ENCODE measurements at regions not wholly inside any gene's neighbourhood (a gene's known extent, or its start where the extent isn't known, plus 50 kb on each side); places are given as distances from the start of the nearest gene placed in this dataset.
"Not testable (repeated sequence)": the region's sequence is repeated elsewhere in the genome, so short reads cannot be mapped to it uniquely, and the experiment has no call there.

DNA sequence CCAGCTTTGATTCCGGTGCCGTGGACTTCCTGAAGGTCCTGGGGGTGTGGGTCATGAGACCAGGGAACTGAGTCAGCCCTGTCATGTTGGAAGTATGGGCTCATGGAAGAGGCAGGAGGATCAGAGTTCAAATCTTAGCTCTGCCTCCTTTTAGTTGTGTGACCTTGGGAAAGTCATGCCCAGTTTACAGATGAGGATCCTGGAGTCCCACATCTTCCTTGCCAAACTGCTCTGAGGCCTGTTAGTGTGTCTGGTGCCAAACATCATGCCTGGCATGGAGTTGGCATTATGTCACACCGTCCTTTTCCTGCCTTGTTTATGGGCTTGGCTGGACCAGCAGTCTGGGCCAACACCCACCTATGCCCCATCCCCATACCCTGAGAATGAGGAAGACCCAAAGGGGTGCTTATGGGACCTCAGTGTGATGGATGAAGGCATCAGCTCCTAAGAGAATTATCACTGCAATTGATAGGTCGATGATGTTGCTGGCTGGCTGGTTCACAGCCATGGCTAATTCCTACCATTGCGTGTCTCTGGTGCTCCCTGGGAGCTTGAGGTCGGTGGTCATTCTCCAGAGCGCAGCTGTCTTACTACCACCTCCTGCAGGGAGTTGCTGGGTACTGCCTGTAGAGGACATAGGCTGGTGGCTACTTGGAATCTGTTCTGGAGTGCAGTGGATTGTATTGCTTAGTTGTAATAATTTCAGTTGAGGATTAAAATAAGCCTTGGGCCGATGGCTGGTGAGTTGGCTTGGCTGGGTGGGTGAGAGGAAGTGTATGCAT lies 140.5 kb upstream of the PITX1 start:
- no peaks in the 10 kb centered on the region for H3K4me1 ChIP-seq (ENCODE audit: insufficient read depth, low read length)
- 74% methylated on average over 8 of the region's 8 CpGs for WGBS
- peaks cover 20% of the 10 kb centered on the region for H3K27me3 ChIP-seq (ENCODE audit: insufficient read depth, low read length)
- H3K27ac ChIP-seq (ENCODE audit: low read depth, low read length), result no peak overlapping the region
- H3K4me3 ChIP-seq (ENCODE audit: low read length), result no peak overlapping the region
- no peaks in the 10 kb centered on the region for H3K9me3 ChIP-seq (ENCODE audit: insufficient read depth, low read depth, low read length)
- H3K36me3 ChIP-seq (ENCODE audit: insufficient read depth, low read length), result no peaks in the 10 kb centered on the region
- H3K9ac ChIP-seq (ENCODE audit: low read depth, low read length), result no peak overlapping the region

DNA sequence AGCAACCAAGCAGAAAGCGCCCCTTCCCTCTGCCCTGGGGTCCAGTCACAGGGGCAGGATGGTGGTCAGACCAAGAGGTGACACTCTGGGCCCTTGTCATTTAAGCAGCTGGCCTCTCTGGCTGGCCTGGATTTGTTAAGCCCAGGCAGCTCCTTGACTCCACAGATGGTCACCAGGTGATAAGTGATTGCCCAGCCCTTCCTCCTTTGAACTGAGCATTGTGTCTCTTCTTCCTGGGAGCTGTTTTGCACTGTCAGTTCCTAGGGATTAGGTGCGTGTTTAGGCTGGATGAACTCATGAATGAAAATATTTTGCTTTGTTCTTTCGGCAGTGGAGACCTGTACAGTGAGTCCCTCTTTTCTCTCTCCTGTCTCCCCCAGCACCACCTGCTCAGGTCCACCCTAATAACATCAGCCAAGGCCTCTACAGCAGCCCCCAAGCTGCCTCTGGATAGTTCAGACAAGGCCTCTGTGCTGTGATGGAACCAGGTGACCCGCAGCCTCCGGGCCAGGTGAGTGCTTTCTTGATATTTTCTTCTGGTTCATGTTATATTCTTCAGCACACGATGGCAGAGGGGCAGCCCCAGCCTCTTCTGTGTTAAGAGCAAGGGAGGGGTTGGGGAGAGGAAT lies 139.7 kb upstream of the PITX1 start:
- H3K27me3 ChIP-seq (ENCODE audit: insufficient read depth, low read length), result peaks cover 26% of the 10 kb centered on the region
- H3K27ac ChIP-seq (ENCODE audit: low read depth, low read length), result no peak overlapping the region
- WGBS, result 94% methylated on average over 6 of the region's 6 CpGs
- H3K9ac ChIP-seq (ENCODE audit: low read depth, low read length), result no peak overlapping the region
- H3K36me3 ChIP-seq (ENCODE audit: insufficient read depth, low read length), result no peaks in the 10 kb centered on the region
- H3K9me3 ChIP-seq (ENCODE audit: insufficient read depth, low read depth, low read length), result no peaks in the 10 kb centered on the region
- no peaks in the 10 kb centered on the region for H3K4me1 ChIP-seq (ENCODE audit: insufficient read depth, low read length)
- no peak overlapping the region for H3K4me3 ChIP-seq (ENCODE audit: low read length)

DNA sequence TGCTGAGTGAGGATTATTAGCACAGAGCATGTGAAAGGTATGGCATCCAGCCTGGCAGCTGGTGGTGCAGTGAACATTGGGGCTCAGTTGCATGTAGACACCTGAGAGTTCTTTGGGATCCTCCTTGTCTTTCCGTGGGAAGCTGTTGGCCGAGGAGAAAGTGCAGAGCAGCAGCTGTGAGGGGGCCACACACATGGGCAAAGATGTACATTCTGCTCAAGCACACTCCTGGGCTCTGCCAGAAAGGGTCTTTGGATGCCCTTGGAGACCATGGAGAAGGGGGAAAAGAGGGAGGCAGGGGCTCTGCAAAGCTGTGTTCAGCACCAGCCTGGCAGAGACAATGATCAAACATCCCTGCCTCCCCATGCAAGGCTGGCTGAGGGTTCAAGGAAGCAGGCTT lies 138.7 kb upstream of the PITX1 start:
- Histone ChIP-seq H3K9ac (ENCODE audit: low read depth, low read length) (no peak overlapping the region), H3K4me3 (ENCODE audit: low read length) (no peak overlapping the region), H3K4me1 (ENCODE audit: insufficient read depth, low read length) (no peaks in the 10 kb centered on the region), H3K9me3 (ENCODE audit: insufficient read depth, low read depth, low read length) (no peaks in the 10 kb centered on the region), H3K36me3 (ENCODE audit: insufficient read depth, low read length) (no peaks in the 10 kb centered on the region), H3K27ac (ENCODE audit: low read depth, low read length) (no peak overlapping the region), H3K27me3 (ENCODE audit: insufficient read depth, low read length) (peaks cover 30% of the 10 kb centered on the region)
- WGBS, result 78% methylated on average over 2 of the region's 2 CpGs

DNA sequence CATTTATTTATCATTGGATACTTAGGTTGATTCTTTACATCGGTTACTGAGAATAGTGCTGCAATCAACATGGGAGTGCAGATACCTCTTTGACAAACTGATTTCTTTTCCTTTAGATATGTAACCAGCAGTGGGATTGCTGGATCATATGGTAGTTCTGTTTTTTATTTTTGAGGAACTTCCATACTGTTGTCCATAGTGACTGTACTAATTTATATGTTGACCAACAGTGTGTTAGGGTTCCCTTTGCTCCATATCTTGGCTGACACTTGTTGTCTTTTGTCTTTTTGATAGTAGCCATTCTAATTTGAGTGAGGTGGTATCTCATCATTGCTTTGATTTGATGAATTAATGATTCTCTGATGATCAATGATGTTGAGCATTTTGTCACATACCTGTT lies 137.3 kb upstream of the PITX1 start:
- H3K27me3 ChIP-seq (ENCODE audit: insufficient read depth, low read length), result peaks cover 40% of the 10 kb centered on the region
- H3K9ac ChIP-seq (ENCODE audit: low read depth, low read length), result no peak overlapping the region
- H3K27ac ChIP-seq (ENCODE audit: low read depth, low read length), result no peak overlapping the region
- no peaks in the 10 kb centered on the region for H3K36me3 ChIP-seq (ENCODE audit: insufficient read depth, low read length)
- WGBS, result 100% methylated on average over 1 of the region's 1 CpG
- H3K4me3 ChIP-seq (ENCODE audit: low read length), result no peak overlapping the region
- no peaks in the 10 kb centered on the region for H3K4me1 ChIP-seq (ENCODE audit: insufficient read depth, low read length)
- no peaks in the 10 kb centered on the region for H3K9me3 ChIP-seq (ENCODE audit: insufficient read depth, low read depth, low read length)

DNA sequence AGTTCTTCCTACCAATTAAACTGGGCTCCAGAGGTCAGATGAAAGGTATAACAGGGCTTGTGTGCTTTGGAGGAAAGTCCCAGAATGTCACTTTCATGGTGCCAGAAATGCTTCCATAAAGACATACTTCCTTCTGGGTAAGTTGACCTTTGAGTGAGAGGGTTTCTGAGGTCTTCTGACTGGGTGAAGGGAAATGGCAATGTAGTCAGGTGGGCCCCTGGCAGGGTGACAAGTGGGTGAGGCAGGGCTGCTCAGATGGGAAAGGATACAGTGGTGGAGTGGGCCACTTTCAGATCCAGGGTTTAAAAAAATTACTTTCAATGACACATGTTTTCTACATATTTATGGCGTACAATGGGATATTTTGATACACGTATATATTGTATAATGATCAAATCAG lies 136.5 kb upstream of the PITX1 start:
- no peak overlapping the region for H3K27ac ChIP-seq (ENCODE audit: low read depth, low read length)
- H3K36me3 ChIP-seq (ENCODE audit: insufficient read depth, low read length), result no peaks in the 10 kb centered on the region
- no CpG with 5 or more reads among the region's 2 CpGs for WGBS
- H3K9ac ChIP-seq (ENCODE audit: low read depth, low read length), result no peak overlapping the region
- H3K9me3 ChIP-seq (ENCODE audit: insufficient read depth, low read depth, low read length), result no peaks in the 10 kb centered on the region
- H3K4me1 ChIP-seq (ENCODE audit: insufficient read depth, low read length), result no peaks in the 10 kb centered on the region
- peaks cover 40% of the 10 kb centered on the region for H3K27me3 ChIP-seq (ENCODE audit: insufficient read depth, low read length)
- H3K4me3 ChIP-seq (ENCODE audit: low read length), result no peak overlapping the region

DNA sequence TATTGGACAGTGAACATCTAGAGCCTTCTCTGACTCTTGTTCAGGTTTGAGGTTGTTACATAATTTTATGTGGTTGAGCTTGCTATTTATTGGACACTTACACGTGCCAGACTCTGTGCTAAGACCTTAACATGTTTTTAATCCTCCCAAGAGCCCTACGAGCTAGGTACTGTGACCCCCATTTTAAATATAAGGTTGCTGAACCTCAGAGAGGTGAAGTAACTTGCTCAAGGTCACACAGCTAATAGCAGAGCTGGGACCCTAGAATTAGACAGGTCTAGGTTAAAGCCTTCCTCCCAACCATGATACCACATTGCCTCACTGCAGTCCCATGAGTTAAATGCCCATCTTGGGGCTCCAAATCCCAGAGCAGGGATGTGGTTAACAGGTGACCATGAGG lies 135.7 kb upstream of the PITX1 start:
- Histone ChIP-seq H3K4me3 (ENCODE audit: low read length) (no peak overlapping the region), H3K9ac (ENCODE audit: low read depth, low read length) (no peak overlapping the region), H3K9me3 (ENCODE audit: insufficient read depth, low read depth, low read length) (no peaks in the 10 kb centered on the region), H3K36me3 (ENCODE audit: insufficient read depth, low read length) (no peaks in the 10 kb centered on the region), H3K27ac (ENCODE audit: low read depth, low read length) (no peak overlapping the region), H3K27me3 (ENCODE audit: insufficient read depth, low read length) (peaks cover 40% of the 10 kb centered on the region), H3K4me1 (ENCODE audit: insufficient read depth, low read length) (no peaks in the 10 kb centered on the region)
- 100% methylated on average over 2 of the region's 2 CpGs for WGBS

DNA sequence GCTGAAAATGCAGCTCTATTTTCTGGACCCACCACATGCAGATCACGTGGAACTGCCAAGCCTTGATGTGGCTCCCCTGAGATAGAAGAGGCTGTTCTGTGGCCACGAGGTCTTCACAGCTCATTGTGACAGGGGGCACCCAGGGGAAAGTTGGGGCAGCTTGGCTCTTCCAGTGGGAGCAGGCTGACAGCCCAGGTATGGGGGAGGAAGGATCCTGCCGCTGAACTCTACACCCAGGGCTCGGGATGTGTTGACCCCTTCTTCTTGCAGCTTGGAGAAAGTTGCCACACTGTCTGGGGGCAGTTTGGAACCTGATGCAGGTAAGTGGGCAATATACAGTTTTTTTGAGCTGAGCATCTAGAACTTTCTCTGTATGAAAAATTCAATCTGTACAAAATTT lies 133.6 kb upstream of the PITX1 start:
- H3K9ac ChIP-seq (ENCODE audit: low read depth, low read length), result no peak overlapping the region
- H3K27ac ChIP-seq (ENCODE audit: low read depth, low read length), result no peak overlapping the region
- WGBS, result 85% methylated on average over 4 of the region's 4 CpGs
- H3K4me3 ChIP-seq (ENCODE audit: low read length), result no peak overlapping the region
- peaks cover 50% of the 10 kb centered on the region for H3K27me3 ChIP-seq (ENCODE audit: insufficient read depth, low read length)
- H3K9me3 ChIP-seq (ENCODE audit: insufficient read depth, low read depth, low read length), result no peaks in the 10 kb centered on the region
- H3K36me3 ChIP-seq (ENCODE audit: insufficient read depth, low read length), result no peaks in the 10 kb centered on the region
- H3K4me1 ChIP-seq (ENCODE audit: insufficient read depth, low read length), result no peaks in the 10 kb centered on the region

DNA sequence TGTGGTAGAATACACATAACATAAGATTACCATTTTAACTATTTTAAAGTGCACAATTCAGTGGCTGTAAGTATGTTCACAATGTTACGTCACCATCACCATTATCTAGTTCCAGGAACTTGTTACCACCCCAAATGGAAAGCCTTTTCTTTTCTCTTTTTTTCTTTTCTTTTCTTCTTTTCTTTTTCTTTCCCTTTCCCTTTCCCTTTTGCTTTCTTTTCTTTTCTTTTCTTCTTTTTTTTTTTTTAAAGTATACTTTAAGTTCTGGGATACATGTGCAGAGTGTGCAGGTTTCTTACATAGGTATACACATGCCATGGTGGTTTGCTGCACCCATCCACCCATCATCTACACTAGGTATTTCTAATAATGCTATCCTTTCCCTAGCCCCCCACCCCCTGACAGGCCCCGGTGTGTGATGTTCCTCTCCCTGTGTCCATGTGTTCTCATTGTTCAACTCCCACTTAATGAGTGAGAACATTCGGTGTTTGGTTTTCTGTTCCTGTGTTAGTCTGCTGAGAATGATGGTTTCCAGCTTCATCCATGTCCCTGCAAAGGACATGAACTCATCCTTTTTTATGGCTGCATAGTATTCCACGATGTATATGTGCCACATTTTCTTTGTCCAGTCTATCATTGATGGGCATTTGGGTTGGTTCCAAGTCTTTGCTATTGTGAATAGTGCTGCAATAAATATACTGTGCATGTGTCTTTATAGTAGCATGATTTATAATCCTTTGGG lies 131.0 kb upstream of the PITX1 start:
- H3K9ac ChIP-seq (ENCODE audit: low read depth, low read length); H3K9me3 ChIP-seq (ENCODE audit: insufficient read depth, low read depth, low read length); H3K36me3 ChIP-seq (ENCODE audit: insufficient read depth, low read length); H3K4me1 ChIP-seq (ENCODE audit: insufficient read depth, low read length); H3K4me3 ChIP-seq (ENCODE audit: low read length); H3K27ac ChIP-seq (ENCODE audit: low read depth, low read length): not testable (repeated sequence)
- 64% methylated on average over 3 of the region's 4 CpGs for WGBS
- peaks cover 52% of the 10 kb centered on the region for H3K27me3 ChIP-seq (ENCODE audit: insufficient read depth, low read length)

DNA sequence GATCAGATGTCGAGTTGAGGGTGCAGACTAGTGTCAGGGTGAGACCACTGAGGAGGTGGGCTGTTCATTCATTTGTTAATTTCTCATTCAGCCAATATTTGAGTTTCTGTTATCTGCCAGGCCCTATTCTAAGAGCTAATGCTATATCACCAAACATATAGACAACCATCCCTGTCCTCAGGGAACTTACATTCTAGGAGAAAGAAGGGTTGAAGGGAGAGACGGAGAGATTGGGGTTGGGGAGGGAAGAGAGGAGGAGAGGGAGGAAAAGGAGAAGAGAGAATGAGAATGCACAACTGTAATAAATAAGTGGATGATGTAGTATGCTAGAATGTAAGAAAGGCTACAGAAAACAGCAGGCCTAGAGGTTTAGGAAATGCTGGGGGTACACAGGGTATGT lies 129.9 kb upstream of the PITX1 start:
- Histone ChIP-seq H3K4me1 (ENCODE audit: insufficient read depth, low read length) (no peaks in the 10 kb centered on the region), H3K36me3 (ENCODE audit: insufficient read depth, low read length) (no peaks in the 10 kb centered on the region), H3K9me3 (ENCODE audit: insufficient read depth, low read depth, low read length) (no peaks in the 10 kb centered on the region), H3K27me3 (ENCODE audit: insufficient read depth, low read length) (peaks cover 42% of the 10 kb centered on the region), H3K9ac (ENCODE audit: low read depth, low read length) (no peak overlapping the region), H3K4me3 (ENCODE audit: low read length) (no peak overlapping the region), H3K27ac (ENCODE audit: low read depth, low read length) (no peak overlapping the region)
- 90% methylated on average over 2 of the region's 2 CpGs for WGBS

DNA sequence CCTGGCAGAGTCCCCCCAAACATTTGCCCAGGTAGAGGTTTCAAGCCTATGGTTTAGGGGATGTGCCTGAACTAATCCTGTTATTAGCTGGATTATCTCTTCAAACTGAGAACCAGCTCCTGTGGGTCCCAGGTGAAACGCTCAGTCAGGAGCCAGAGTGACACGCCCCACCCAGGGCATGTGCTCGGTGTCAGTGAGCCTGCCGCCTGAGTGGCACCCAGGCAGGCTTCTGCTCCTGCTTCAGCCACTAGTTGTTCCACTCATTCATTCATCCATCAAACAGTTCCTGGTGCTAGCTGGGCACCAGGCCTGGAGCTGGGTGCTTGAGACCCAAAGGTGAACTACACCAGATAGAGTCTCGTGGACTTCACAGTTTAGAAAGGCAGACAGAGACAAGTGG lies 129.4 kb upstream of the PITX1 start:
- H3K9ac ChIP-seq (ENCODE audit: low read depth, low read length), result no peak overlapping the region
- peaks cover 36% of the 10 kb centered on the region for H3K27me3 ChIP-seq (ENCODE audit: insufficient read depth, low read length)
- H3K9me3 ChIP-seq (ENCODE audit: insufficient read depth, low read depth, low read length), result no peaks in the 10 kb centered on the region
- no peak overlapping the region for H3K4me3 ChIP-seq (ENCODE audit: low read length)
- H3K27ac ChIP-seq (ENCODE audit: low read depth, low read length), result no peak overlapping the region
- WGBS, result 89% methylated on average over 5 of the region's 5 CpGs
- no peaks in the 10 kb centered on the region for H3K36me3 ChIP-seq (ENCODE audit: insufficient read depth, low read length)
- H3K4me1 ChIP-seq (ENCODE audit: insufficient read depth, low read length), result no peaks in the 10 kb centered on the region

DNA sequence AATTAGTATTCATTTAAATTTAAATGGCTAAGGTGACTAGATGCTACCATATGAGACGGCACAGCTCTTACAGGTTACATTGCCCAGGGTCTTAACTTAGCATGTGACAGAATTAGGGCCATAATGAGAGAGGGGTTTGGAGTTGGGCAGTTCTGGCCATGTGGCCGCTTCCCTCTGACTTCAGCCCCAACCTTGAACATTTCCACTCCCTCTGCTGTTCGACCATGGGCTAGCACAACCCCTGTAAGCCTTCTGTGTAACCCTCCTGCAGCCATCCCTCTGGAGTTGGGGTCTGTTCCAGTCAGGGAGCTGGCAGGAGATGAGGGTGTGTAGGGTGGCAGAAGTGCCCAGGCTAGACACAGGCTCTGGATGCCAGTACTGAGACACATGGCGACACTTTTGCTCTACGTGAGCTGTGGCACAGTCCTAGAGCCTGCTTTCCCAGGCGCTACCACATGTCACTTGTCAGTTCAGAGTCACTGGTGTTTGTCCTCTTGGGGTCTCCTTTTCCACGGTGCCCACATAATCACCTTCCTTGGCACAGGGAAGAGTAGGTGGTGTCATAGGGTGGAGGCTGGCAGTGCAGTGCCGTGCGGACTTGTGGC lies 128.7 kb upstream of the PITX1 start:
- WGBS, result 76% methylated on average over 8 of the region's 9 CpGs
- H3K9me3 ChIP-seq (ENCODE audit: insufficient read depth, low read depth, low read length), result no peaks in the 10 kb centered on the region
- no peak overlapping the region for H3K27ac ChIP-seq (ENCODE audit: low read depth, low read length)
- no peak overlapping the region for H3K9ac ChIP-seq (ENCODE audit: low read depth, low read length)
- no peaks in the 10 kb centered on the region for H3K36me3 ChIP-seq (ENCODE audit: insufficient read depth, low read length)
- H3K4me3 ChIP-seq (ENCODE audit: low read length), result no peak overlapping the region
- no peaks in the 10 kb centered on the region for H3K4me1 ChIP-seq (ENCODE audit: insufficient read depth, low read length)
- H3K27me3 ChIP-seq (ENCODE audit: insufficient read depth, low read length), result peaks cover 36% of the 10 kb centered on the region
